ENCODE measurements at regions not wholly inside any gene's neighbourhood (a gene's known extent, or its start where the extent isn't known, plus 50 kb on each side); places are given as distances from the start of the nearest gene placed in this dataset.

- H3K79me2 ChIP-seq (replicated peaks; ENCODE audit: insufficient read depth, low read length): no peaks in the 10 kb centered on the region
- no peak overlapping the region for H3K4me2 ChIP-seq (ENCODE audit: low read length)
- H3K9me2 ChIP-seq (ENCODE audit: insufficient read depth, low read length): no peaks in the 10 kb centered on the region
- no peak overlapping the region for H3K4me3 ChIP-seq (ENCODE audit: low read length)
- H2AFZ ChIP-seq (ENCODE audit: low read depth, low read length): no peak overlapping the region
- no peaks in the 10 kb centered on the region for H3F3A ChIP-seq (ENCODE audit: insufficient read depth, low read length, poor library complexity, severe bottlenecking)
- H4K20me1 ChIP-seq (ENCODE audit: insufficient read depth): no peaks in the 10 kb centered on the region
- no peak overlapping the region for H3K9ac ChIP-seq (ENCODE audit: low read length)
- no peaks in the 10 kb centered on the region for H3K9me3 ChIP-seq (ENCODE audit: low read length)
- no peaks in the 10 kb centered on the region for H3K36me3 ChIP-seq (ENCODE audit: insufficient read depth, low read length)
- TF ChIP-seq SMC3 (conservative IDR thresholded peaks at IDR 0.05; ENCODE audit: poor library complexity) (no peak), TAF1 (IDR thresholded peaks at IDR 0.05; ENCODE audit: low read depth) (no peak), EP300 (conservative IDR thresholded peaks at IDR 0.05; ENCODE audit: poor library complexity, severe bottlenecking) (no peak), CTCF (IDR thresholded peaks at IDR 0.05; ENCODE audit: poor library complexity, severe bottlenecking) (no peak)
- peak overlapping the region; percentile 42 for H3K27ac ChIP-seq (ENCODE audit: low read length)
- H3K27me3 ChIP-seq (ENCODE audit: insufficient read depth, low read depth, low read length): no peaks in the 10 kb centered on the region
These were observed 821.0 kb downstream of the C4orf33 start for GRCh38 chr4:129916991-129917390.

GRCh38 chr4:129917651-129918050, 821.7 kb downstream of the C4orf33 start:
- Histone ChIP-seq H3K9me2 (ENCODE audit: insufficient read depth, low read length) (no peaks in the 10 kb centered on the region), H2AFZ (ENCODE audit: low read depth, low read length) (no peak overlapping the region), H3K4me2 (ENCODE audit: low read length) (peak overlapping the region; percentile 3), H3K9ac (ENCODE audit: low read length) (no peak overlapping the region), H3K79me2 (replicated peaks; ENCODE audit: insufficient read depth, low read length) (no peaks in the 10 kb centered on the region), H3F3A (ENCODE audit: insufficient read depth, low read length, poor library complexity, severe bottlenecking) (no peaks in the 10 kb centered on the region), H3K27ac (ENCODE audit: low read length) (peak overlapping the region; percentile 42), H3K27me3 (ENCODE audit: insufficient read depth, low read depth, low read length) (no peaks in the 10 kb centered on the region), H3K9me3 (ENCODE audit: low read length) (no peaks in the 10 kb centered on the region), H3K4me3 (ENCODE audit: low read length) (no peak overlapping the region), H4K20me1 (ENCODE audit: insufficient read depth) (no peaks in the 10 kb centered on the region), H3K36me3 (ENCODE audit: insufficient read depth, low read length) (no peaks in the 10 kb centered on the region)
- TF ChIP-seq MXI1 (conservative IDR thresholded peaks at IDR 0.05; ENCODE audit: poor library complexity, severe bottlenecking) (no peak), EP300 (conservative IDR thresholded peaks at IDR 0.05; ENCODE audit: poor library complexity, severe bottlenecking) (peak; percentile 32), POLR2AphosphoS5 (IDR thresholded peaks at IDR 0.05) (peak; percentile 22), REST (IDR thresholded peaks at IDR 0.05; ENCODE audit: borderline replicate concordance) (peak; percentile 27)

- H3K4me2 ChIP-seq (ENCODE audit: low read length): no peak overlapping the region
- no peaks in the 10 kb centered on the region for H3K9me2 ChIP-seq (ENCODE audit: insufficient read depth, low read length)
- no peaks in the 10 kb centered on the region for H3K79me2 ChIP-seq (replicated peaks; ENCODE audit: insufficient read depth, low read length)
- H3K27ac ChIP-seq (ENCODE audit: low read length): no peak overlapping the region
- no peaks in the 10 kb centered on the region for H3K27me3 ChIP-seq (ENCODE audit: insufficient read depth, low read depth, low read length)
- H3K9ac ChIP-seq (ENCODE audit: low read length): no peak overlapping the region
- H4K20me1 ChIP-seq (ENCODE audit: insufficient read depth): no peaks in the 10 kb centered on the region
- TF ChIP-seq CTCF (IDR thresholded peaks at IDR 0.05; ENCODE audit: poor library complexity, severe bottlenecking) (peak; percentile 72), RAD21 (conservative IDR thresholded peaks at IDR 0.05) (peak; percentile 76), EZH2 (IDR thresholded peaks at IDR 0.05; ENCODE audit: borderline replicate concordance, insufficient read depth, low read length, poor library complexity, severe bottlenecking) (no peak), REST (IDR thresholded peaks at IDR 0.05; ENCODE audit: borderline replicate concordance) (no peak), TAF1 (IDR thresholded peaks at IDR 0.05; ENCODE audit: low read depth) (no peak), POLR2AphosphoS5 (IDR thresholded peaks at IDR 0.05) (no peak), EP300 (conservative IDR thresholded peaks at IDR 0.05; ENCODE audit: poor library complexity, severe bottlenecking) (no peak), SMC3 (conservative IDR thresholded peaks at IDR 0.05; ENCODE audit: poor library complexity) (peak; percentile 63), MXI1 (conservative IDR thresholded peaks at IDR 0.05; ENCODE audit: poor library complexity, severe bottlenecking) (no peak)
- no peak overlapping the region for H2AFZ ChIP-seq (ENCODE audit: low read depth, low read length)
- no peaks in the 10 kb centered on the region for H3K36me3 ChIP-seq (ENCODE audit: insufficient read depth, low read length)
- H3K4me3 ChIP-seq (ENCODE audit: low read length): no peak overlapping the region
- no peaks in the 10 kb centered on the region for H3K9me3 ChIP-seq (ENCODE audit: low read length)
- no peaks in the 10 kb centered on the region for H3F3A ChIP-seq (ENCODE audit: insufficient read depth, low read length, poor library complexity, severe bottlenecking)
These were observed 831.0 kb downstream of the C4orf33 start for GRCh38 chr4:129926936-129927335.

Measured in neural cell (in vitro differentiated cells).